ENCODE measurements at regions not wholly inside any gene's neighbourhood (a gene's known extent, or its start where the extent isn't known, plus 50 kb on each side); places are given as distances from the start of the nearest gene placed in this dataset.

DNA sequence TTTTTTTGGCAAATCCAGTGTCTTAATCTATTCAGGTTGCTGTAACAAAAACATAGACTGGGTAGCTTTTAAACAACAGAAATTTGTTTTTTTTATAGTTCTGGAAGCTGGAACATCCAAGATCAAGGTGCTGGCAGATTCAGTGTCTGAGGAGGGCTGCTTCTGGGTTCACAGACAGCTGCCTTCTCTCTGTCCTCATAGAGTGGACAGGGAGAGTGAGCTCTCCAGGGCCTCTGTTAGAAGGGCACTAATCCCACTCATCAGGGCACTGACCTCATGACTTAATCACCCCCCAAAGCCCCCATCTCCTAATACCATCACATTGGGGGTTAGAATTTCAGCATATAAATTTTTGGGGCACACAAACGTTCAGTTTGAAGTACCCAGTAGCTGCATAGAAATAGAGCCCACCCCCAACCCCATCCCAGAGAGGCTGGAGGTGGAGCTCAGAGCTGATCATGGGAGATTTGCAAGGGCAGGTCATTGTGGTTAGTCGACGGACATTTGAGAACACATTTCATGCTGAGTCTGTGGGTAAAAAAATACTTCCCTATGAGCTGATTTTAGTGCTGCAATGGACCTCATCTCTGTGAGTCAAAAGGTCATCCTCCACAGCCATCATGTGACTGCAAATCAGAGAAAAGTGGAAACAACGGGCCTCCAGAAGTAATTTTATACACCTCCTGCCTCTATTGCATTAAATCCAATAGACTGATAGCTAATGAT, 203.1 kb upstream of the CADM1 start:
- Histone ChIP-seq H3K27me3 (ENCODE audit: insufficient read depth) (no peaks in the 10 kb centered on the region; the same call in 1 of the 2 replicates), H3K4me2 (no peak overlapping the region), H3K79me2 (ENCODE audit: insufficient read depth) (no peaks in the 10 kb centered on the region), H3K4me3 (ENCODE audit: low read depth in 2 of 2, low read length in 1 of 2) (no peak overlapping the region), H3K9me3 (no peaks in the 10 kb centered on the region), H3K4me1 (ENCODE audit: control insufficient read depth in 1 of 2, insufficient read depth in 2 of 2, low read depth in 1 of 2, low read length in 1 of 2) (no peaks in the 10 kb centered on the region; a peak in 1 of 4 replicates), H4K20me1 (ENCODE audit: insufficient read depth) (no peaks in the 10 kb centered on the region), H3F3A (replicated peaks; ENCODE audit: insufficient read depth) (no peaks in the 10 kb centered on the region), H3K9ac (no peak overlapping the region), H3K36me3 (replicated peaks in 1 of 2; ENCODE audit: control insufficient read depth in 1 of 2, insufficient read depth in 2 of 2, low read length in 1 of 2) (no peaks in the 10 kb centered on the region), H2AFZ (ENCODE audit: low read depth) (no peak overlapping the region), H3K9me2 (no peaks in the 10 kb centered on the region), H3K27ac (ENCODE audit: low read depth in 2 of 2, low read length in 1 of 2) (no peak overlapping the region)
- TF ChIP-seq MEF2A (IDR thresholded peaks at IDR 0.05; ENCODE audit: borderline replicate concordance, low read depth) (no peak), SIN3A (IDR thresholded peaks at IDR 0.05; ENCODE audit: borderline replicate concordance, low read depth, low read length) (no peak), FOXJ3 (CRISPR knock-in tag; IDR thresholded peaks at IDR 0.05) (no peak), EZH2phosphoT487 (IDR thresholded peaks at IDR 0.05; ENCODE audit: borderline replicate concordance, low read depth) (no peak), RCOR1 (IDR thresholded peaks at IDR 0.05; ENCODE audit: low read length) (no peak), IRF3 (IDR thresholded peaks at IDR 0.05; ENCODE audit: low read depth, low read length) (no peak), REST (IDR thresholded peaks at IDR 0.05; ENCODE audit: low read depth, low read length) (no peak), JUND (IDR thresholded peaks at IDR 0.05) (no peak), TEAD4 (IDR thresholded peaks at IDR 0.05; ENCODE audit: borderline replicate concordance, insufficient read depth) (no peak)
- WGBS (ENCODE audit: low lambda C conversion rate): 6% methylated on average over 2 of the region's 4 CpGs
- POLR2A ChIA-PET: no interaction called here
- no peak for DNase-seq
- CTCF ChIA-PET: interaction anchor here (0.6 to 1.2 kb wide), 4 partner anchors 8 to 192 kb away, joined by 3 read pairs; no protein-coding TSS in a partner anchor

DNA sequence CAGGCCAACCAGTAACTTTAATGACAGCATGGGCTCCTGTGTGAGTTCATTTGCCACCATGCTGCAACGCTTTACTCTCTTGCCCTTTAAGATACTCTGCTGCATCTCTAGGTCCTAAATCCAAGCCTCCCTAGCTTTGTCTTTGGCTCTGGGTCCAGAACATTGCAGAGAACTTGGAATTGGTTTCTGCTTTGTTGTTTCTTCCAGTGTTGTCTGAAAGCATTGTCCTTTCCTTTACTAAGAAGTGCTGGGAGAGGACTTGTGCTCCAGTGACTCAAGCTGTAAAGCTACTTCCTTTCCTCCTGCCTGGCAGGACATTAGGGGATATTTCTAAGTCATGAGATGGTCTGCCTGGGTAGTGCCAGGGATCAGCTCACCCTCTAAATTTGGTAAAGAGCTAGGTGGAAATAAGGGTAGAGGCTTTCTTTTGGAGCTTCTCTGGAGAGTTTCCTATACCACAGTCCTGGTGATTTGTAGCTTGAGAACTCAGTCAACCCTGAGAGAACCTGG, 202.5 kb upstream of the CADM1 start:
- H3K9me3 ChIP-seq: no peaks in the 10 kb centered on the region
- no peaks in the 10 kb centered on the region for H3K79me2 ChIP-seq (ENCODE audit: insufficient read depth)
- H3K4me2 ChIP-seq: no peak overlapping the region
- H3F3A ChIP-seq (replicated peaks; ENCODE audit: insufficient read depth): no peaks in the 10 kb centered on the region
- no peak overlapping the region for H3K27ac ChIP-seq (ENCODE audit: low read depth in 2 of 2, low read length in 1 of 2)
- WGBS (ENCODE audit: low lambda C conversion rate): 44% methylated on average over 1 of the region's 1 CpG
- CTCF ChIA-PET: interaction anchor here (0.7 to 1.2 kb wide), 3 partner anchors 9 to 15 kb away, joined by 3 read pairs; no protein-coding TSS in a partner anchor
- H3K4me1 ChIP-seq (ENCODE audit: control insufficient read depth in 1 of 2, insufficient read depth in 2 of 2, low read depth in 1 of 2, low read length in 1 of 2): peaks cover 0 to under 1% of the 10 kb centered on the region in 2 experiments; a peak in 1 of 4 replicates
- no peak overlapping the region for H2AFZ ChIP-seq (ENCODE audit: low read depth)
- no peak overlapping the region for H3K9ac ChIP-seq
- no peaks in the 10 kb centered on the region for H3K9me2 ChIP-seq
- DNase-seq: no peak
- no peak overlapping the region for H3K4me3 ChIP-seq (ENCODE audit: low read depth in 2 of 2, low read length in 1 of 2)
- H3K27me3 ChIP-seq (ENCODE audit: insufficient read depth): no peaks in the 10 kb centered on the region; the same call in 1 of the 2 replicates
- H4K20me1 ChIP-seq (ENCODE audit: insufficient read depth): no peaks in the 10 kb centered on the region
- TF ChIP-seq SMC3 (IDR thresholded peaks at IDR 0.05; ENCODE audit: low read depth, low read length) (no peak), POLR2AphosphoS5 (IDR thresholded peaks at IDR 0.05; ENCODE audit: low read depth, low read length) (no peak)
- POLR2A ChIA-PET: no interaction called here
- no peaks in the 10 kb centered on the region for H3K36me3 ChIP-seq (replicated peaks in 1 of 2; ENCODE audit: control insufficient read depth in 1 of 2, insufficient read depth in 2 of 2, low read length in 1 of 2)

Measured in SK-N-SH (cell line).